Natural killer cell (primary cell): ENCODE measurements at regions not wholly inside any gene's neighbourhood (a gene's known extent, or its start where the extent isn't known, plus 50 kb on each side); places are given as distances from the start of the nearest gene placed in this dataset.

Experiments
- ATAC-seq, 3 donors: fragments of 150-1000 bp in 2 of 3; fragments of 200-7000 bp in 1 of 3; cut with Tn5 transposase; 1 replicate in 1 of 3; 2 replicates in 2 of 3; pipeline ENCODE4 v1.10.0; 2021; ENCODE audit warnings: mild to moderate bottlenecking in 2 of 3, moderate library complexity in 2 of 3
- DNase-seq, 2 donors: peaks; one replicate each; pipeline versions ENCODE4 v3.0.0 to v3.0.0-alpha.2; 2013 to 2021; ENCODE audit warnings: mixed read lengths in 1 of 2
- H3K27ac ChIP-seq: one replicate; pipeline ENCODE4 v1.5.1; 2013; ENCODE audit warnings: mild to moderate bottlenecking, low read length
- H3K27me3 ChIP-seq: one replicate; pipeline ENCODE4 v1.6.1; 2013; ENCODE audit warnings: low read length; ENCODE audit not compliant: control insufficient read depth, insufficient read depth
- H3K36me3 ChIP-seq: one replicate; pipeline ENCODE4 v1.6.1; 2013; ENCODE audit warnings: low read length; ENCODE audit not compliant: control insufficient read depth, insufficient read depth
- H3K4me1 ChIP-seq: one replicate; pipeline ENCODE4 v1.6.1; 2013; ENCODE audit warnings: low read length; ENCODE audit not compliant: control insufficient read depth, insufficient read depth
- H3K4me3 ChIP-seq: one replicate; pipeline ENCODE4 v1.5.1; 2013; ENCODE audit warnings: low read length
- H3K9me3 ChIP-seq: one replicate; pipeline ENCODE4 v1.6.1; 2013; ENCODE audit warnings: low read length; ENCODE audit not compliant: control insufficient read depth, insufficient read depth
- H3K27ac Mint-ChIP-seq, 2 donors: one replicate each; pipeline ENCODE4 v1.8.0; 2022; ENCODE audit warnings: mild to moderate bottlenecking in 2 of 2, mixed read lengths in 2 of 2, moderate library complexity in 1 of 2
- H3K27me3 Mint-ChIP-seq, 2 donors: one replicate each; pipeline ENCODE4 v1.8.0; 2022; ENCODE audit warnings: low read depth in 2 of 2, mixed read lengths in 2 of 2
- H3K36me3 Mint-ChIP-seq: one replicate; pipeline ENCODE4 v1.8.0; 2022; ENCODE audit warnings: mixed read lengths
- H3K4me1 Mint-ChIP-seq, 2 donors: one replicate each; pipeline ENCODE4 v1.8.0; 2022; ENCODE audit warnings: mixed read lengths in 2 of 2
- H3K4me3 Mint-ChIP-seq: one replicate; pipeline ENCODE4 v1.8.0; 2022; ENCODE audit warnings: mild to moderate bottlenecking, moderate library complexity, mixed read lengths
- H3K9me3 Mint-ChIP-seq, 2 donors: one replicate each; pipeline ENCODE4 v1.8.0; 2022; ENCODE audit warnings: mixed read lengths in 2 of 2
- WGBS: methylation state at CpG from one replicate; pipeline ENCODE4 v1.1.7; 2013; ENCODE audit warnings: missing lambda C conversion rate; ENCODE audit not compliant: insufficient coverage; 5-methylcytosine and 5-hydroxymethylcytosine counted together
- intact Hi-C: fragments of 100-400 bp; cut with micrococcal nuclease; formaldehyde crosslinking; loops from one replicate; pipeline ENCODE4 v1.14.2; 2022
- TF ChIP-seq, protein P1 (sequence below): fragments of 200-600 bp; IDR thresholded peaks from one replicate; pipeline ENCODE4 v1.8.0; 2022; ENCODE audit warnings: antibody characterized with exemption

GRCh38 chr13:83996415-83996814, 114.1 kb upstream of the SLITRK1 start:
- H3K9me3 ChIP-seq = no peaks in the 10 kb centered on the region
- H3K4me1 ChIP-seq = no peaks in the 10 kb centered on the region
- no peak overlapping the region for H3K27ac ChIP-seq
- Mint-ChIP-seq H3K27ac (no peak overlapping the region), H3K9me3 (no peaks in the 10 kb centered on the region), H3K4me3 (no peak overlapping the region), H3K27me3 (no peaks in the 10 kb centered on the region), H3K4me1 (no peaks in the 10 kb centered on the region), H3K36me3 (no peaks in the 10 kb centered on the region)
- no peaks in the 10 kb centered on the region for H3K36me3 ChIP-seq
- TF ChIP-seq, protein P1, sequence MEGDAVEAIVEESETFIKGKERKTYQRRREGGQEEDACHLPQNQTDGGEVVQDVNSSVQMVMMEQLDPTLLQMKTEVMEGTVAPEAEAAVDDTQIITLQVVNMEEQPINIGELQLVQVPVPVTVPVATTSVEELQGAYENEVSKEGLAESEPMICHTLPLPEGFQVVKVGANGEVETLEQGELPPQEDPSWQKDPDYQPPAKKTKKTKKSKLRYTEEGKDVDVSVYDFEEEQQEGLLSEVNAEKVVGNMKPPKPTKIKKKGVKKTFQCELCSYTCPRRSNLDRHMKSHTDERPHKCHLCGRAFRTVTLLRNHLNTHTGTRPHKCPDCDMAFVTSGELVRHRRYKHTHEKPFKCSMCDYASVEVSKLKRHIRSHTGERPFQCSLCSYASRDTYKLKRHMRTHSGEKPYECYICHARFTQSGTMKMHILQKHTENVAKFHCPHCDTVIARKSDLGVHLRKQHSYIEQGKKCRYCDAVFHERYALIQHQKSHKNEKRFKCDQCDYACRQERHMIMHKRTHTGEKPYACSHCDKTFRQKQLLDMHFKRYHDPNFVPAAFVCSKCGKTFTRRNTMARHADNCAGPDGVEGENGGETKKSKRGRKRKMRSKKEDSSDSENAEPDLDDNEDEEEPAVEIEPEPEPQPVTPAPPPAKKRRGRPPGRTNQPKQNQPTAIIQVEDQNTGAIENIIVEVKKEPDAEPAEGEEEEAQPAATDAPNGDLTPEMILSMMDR = no peak
- ATAC-seq (no peak), DNase-seq (no peak)
- H3K27me3 ChIP-seq = no peaks in the 10 kb centered on the region
- WGBS = 93% methylated on average over 9 of the region's 9 CpGs
- no peak overlapping the region for H3K4me3 ChIP-seq
- intact Hi-C loops = no loop called here

GRCh38 chr13:83995930-83996329, 113.7 kb upstream of the SLITRK1 start:
- TF ChIP-seq, protein P1 = no peak
- H3K27ac ChIP-seq = no peak overlapping the region
- no peaks in the 10 kb centered on the region for H3K27me3 ChIP-seq
- Mint-ChIP-seq H3K4me3 (no peak overlapping the region), H3K27me3 (no peaks in the 10 kb centered on the region), H3K4me1 (no peaks in the 10 kb centered on the region), H3K9me3 (no peaks in the 10 kb centered on the region), H3K27ac (no peak overlapping the region), H3K36me3 (no peaks in the 10 kb centered on the region)
- no peak for ATAC-seq
- H3K36me3 ChIP-seq = no peaks in the 10 kb centered on the region
- 98% methylated on average over 7 of the region's 7 CpGs for WGBS
- no peaks in the 10 kb centered on the region for H3K4me1 ChIP-seq
- H3K9me3 ChIP-seq = no peaks in the 10 kb centered on the region
- intact Hi-C loops = no loop called here
- no peak overlapping the region for H3K4me3 ChIP-seq
- no peak for DNase-seq

DNA sequence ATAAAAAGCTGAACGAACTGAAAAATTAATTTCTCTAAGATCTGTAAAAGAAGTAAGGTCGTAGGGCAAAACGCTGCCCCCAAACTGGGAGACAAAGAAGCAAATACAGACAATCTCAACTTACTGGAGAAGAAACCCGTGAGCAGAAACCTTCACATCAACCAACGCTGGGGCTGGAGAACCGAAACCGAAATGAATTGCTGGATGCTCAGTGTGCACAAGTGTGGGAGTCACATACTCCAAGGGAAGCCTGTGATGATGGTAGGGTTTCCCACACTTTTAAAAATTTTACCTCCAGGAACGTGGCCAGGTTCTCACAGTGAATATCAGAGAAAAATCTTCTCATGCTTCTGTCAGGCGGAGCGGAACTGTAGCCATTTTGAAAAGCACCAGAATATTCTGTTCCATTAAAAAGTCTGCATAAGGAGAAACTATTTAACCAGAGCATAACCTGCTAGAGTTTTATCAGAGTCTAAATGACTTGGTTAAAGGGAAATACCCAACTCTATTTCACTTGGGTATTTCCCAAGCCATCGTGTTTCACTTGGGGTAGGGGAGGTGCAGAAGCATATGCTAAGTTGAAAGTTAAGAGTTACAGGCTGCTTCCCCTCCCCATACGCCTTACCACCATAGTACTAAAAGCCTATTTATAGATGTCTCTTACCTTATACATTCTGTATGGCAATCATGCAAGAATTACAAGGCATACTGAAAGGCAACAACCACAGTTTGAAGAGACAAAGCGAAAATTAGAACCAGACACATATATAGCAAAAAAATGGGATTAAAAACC, 110.5 kb upstream of the SLITRK1 start:
- no peaks in the 10 kb centered on the region for H3K36me3 Mint-ChIP-seq
- H3K27me3 ChIP-seq = no peaks in the 10 kb centered on the region
- H3K4me3 ChIP-seq = no peak overlapping the region
- H3K36me3 ChIP-seq = no peaks in the 10 kb centered on the region
- H3K27me3 Mint-ChIP-seq = no peaks in the 10 kb centered on the region
- no peak overlapping the region for H3K4me3 Mint-ChIP-seq
- no peaks in the 10 kb centered on the region for H3K9me3 Mint-ChIP-seq
- no peaks in the 10 kb centered on the region for H3K4me1 Mint-ChIP-seq
- no peak overlapping the region for H3K27ac ChIP-seq
- 76% methylated on average over 8 of the region's 13 CpGs for WGBS
- no peaks in the 10 kb centered on the region for H3K4me1 ChIP-seq
- TF ChIP-seq, protein P1 = no peak
- H3K27ac Mint-ChIP-seq = no peak overlapping the region
- no peaks in the 10 kb centered on the region for H3K9me3 ChIP-seq
- DNase-seq = no peak
- intact Hi-C loops = no loop called here
- no peak for ATAC-seq

GRCh38 chr13:83987394-83987793, 105.1 kb upstream of the SLITRK1 start:
- Histone ChIP-seq H3K4me3 (no peak overlapping the region), H3K9me3 (no peaks in the 10 kb centered on the region), H3K36me3 (no peaks in the 10 kb centered on the region), H3K4me1 (no peaks in the 10 kb centered on the region), H3K27ac (no peak overlapping the region), H3K27me3 (no peaks in the 10 kb centered on the region)
- DNase-seq (no peak), ATAC-seq (no peak)
- Mint-ChIP-seq H3K36me3 (no peaks in the 10 kb centered on the region), H3K27me3 (peaks cover 0 to 3% of the 10 kb centered on the region in 2 donors), H3K27ac (no peak overlapping the region), H3K9me3 (peaks cover 0 to 2% of the 10 kb centered on the region in 2 donors), H3K4me1 (no peaks in the 10 kb centered on the region), H3K4me3 (no peak overlapping the region)
- TF ChIP-seq, protein P1 = no peak
- intact Hi-C loops = no loop called here
- 100% methylated on average over 1 of the region's 1 CpG for WGBS
